HepG2 (cell line): ENCODE measurements at regions not wholly inside any gene's neighbourhood (a gene's known extent, or its start where the extent isn't known, plus 50 kb on each side); places are given as distances from the start of the nearest gene placed in this dataset.

Experiments used
- ATAC-seq: fragments of 200-7000 bp; cut with Tn5 transposase; 3 replicates; pipeline ENCODE4 v1.9.1; 2020; ENCODE audit warnings: mild to moderate bottlenecking, moderate library complexity
- BruUV-seq: library from RNA; stranded (reverse); fragments of 400-500 nt; replicated peaks from 2 replicates; lab custom pipeline; 2021; lab: Mats Ljungman, UMichigan
- CTCF ChIA-PET: fragments of 300-600 bp; formaldehyde crosslinking; extraction: SDS; loops from one replicate; lab custom pipeline; 2021; ENCODE audit warnings: low total read pairs, inconsistent platforms, low intra/inter-chr PET ratio; lab: Yijun Ruan, JAX
- POLR2A ChIA-PET: fragments of 350-600 bp; sonication (Branson Sonifier 250); formaldehyde crosslinking; loops from one replicate; lab custom pipeline; 2020; ENCODE audit warnings: antibody characterized with exemption, inconsistent platforms; lab: Yijun Ruan, JAX
- DNase-seq: peaks from one replicate; pipeline ENCODE4 v3.0.0-alpha.2; 2015; ENCODE audit warnings: low spot score
- FAIRE-seq: peaks from 3 replicates; lab custom pipeline; 2011; peaks lifted over from hg19 to GRCh38; lab: Jason Lieb, UNC
- H2AFZ ChIP-seq: one replicate; pipeline ENCODE4 v1.6.1; 2011; ENCODE audit warnings: low read length, inconsistent platforms
- H3K27ac ChIP-seq: fragments of 300-600 bp; 3 replicates; pipeline ENCODE4 v1.8.0; 2011; ENCODE audit warnings: mixed run types, mild to moderate bottlenecking, mixed read lengths, low read length, inconsistent platforms; ENCODE audit not compliant: insufficient read depth; ENCODE audit errors: extremely low read length
- H3K27me3 ChIP-seq, 2 experiments: fragments of 200-600 bp in 1 of 2; 2 replicates in 1 of 2; 3 replicates in 1 of 2; pipeline versions ENCODE4 v1.6.0 to v1.8.0; 2011; ENCODE audit warnings: low read length in 2 of 2, mild to moderate bottlenecking in 2 of 2, moderate library complexity in 2 of 2, inconsistent platforms in 1 of 2; ENCODE audit not compliant: insufficient read depth in 2 of 2, control insufficient read depth in 1 of 2
- H3K36me3 ChIP-seq, 2 experiments: fragments of 200-600 bp in 1 of 2; replicated peaks in 1 of 2; 2 replicates in 1 of 2; 3 replicates in 1 of 2; pipeline versions ENCODE4 v1.5.1 to v1.8.0; 2011; ENCODE audit warnings: low read length in 2 of 2, inconsistent platforms in 1 of 2; ENCODE audit not compliant: insufficient read depth in 2 of 2, control insufficient read depth in 1 of 2
- H3K4me1 ChIP-seq: 2 replicates; pipeline ENCODE4 v1.5.1; 2012; ENCODE audit warnings: low read length, inconsistent platforms; ENCODE audit not compliant: insufficient read depth
- H3K4me2 ChIP-seq: 2 replicates; pipeline ENCODE4 v1.6.0; 2011; ENCODE audit warnings: low read depth, low read length, inconsistent platforms
- H3K4me3 ChIP-seq, 3 experiments: fragments of 200-600 bp in 1 of 3; sonication (generic), shearing (Covaris generic) in 1 of 3; replicated peaks in 1 of 3; 2 replicates each; pipeline ENCODE4 v1.5.1; 2011 to 2016; ENCODE audit warnings: low read length in 3 of 3, inconsistent platforms in 2 of 3, low read depth in 2 of 3, mild to moderate bottlenecking in 2 of 3, control low read depth in 1 of 3, mixed read lengths in 1 of 3; ENCODE audit not compliant: insufficient read depth in 1 of 3
- H3K79me2 ChIP-seq: one replicate; pipeline ENCODE4 v1.6.1; 2011; ENCODE audit warnings: low read length, inconsistent platforms; ENCODE audit not compliant: insufficient read depth
- H3K9ac ChIP-seq: 2 replicates; pipeline ENCODE4 v1.6.0; 2011; ENCODE audit warnings: mild to moderate bottlenecking, low read depth, low read length, inconsistent platforms; ENCODE audit not compliant: insufficient read depth
- H3K9me3 ChIP-seq: 2 replicates; pipeline ENCODE4 v1.5.1; 2012; ENCODE audit warnings: mild to moderate bottlenecking, low read length
- H4K20me1 ChIP-seq: 2 replicates; pipeline ENCODE4 v1.6.0; 2011; ENCODE audit warnings: inconsistent platforms, mild to moderate bottlenecking, low read length, moderate library complexity; ENCODE audit not compliant: insufficient read depth
- FOXP4 ChIP-seq: sonication (generic); formaldehyde crosslinking; IDR thresholded peaks from 2 replicates; pipeline ENCODE4 v1.4.0; 2020; ENCODE audit warnings: missing genetic modification reagents
- ZBTB37 ChIP-seq: sonication (generic); formaldehyde crosslinking; IDR thresholded peaks from 2 replicates; pipeline ENCODE4 v1.4.0; 2020; ENCODE audit warnings: mild to moderate bottlenecking, missing genetic modification reagents
- ZNF138 ChIP-seq: sonication (generic); formaldehyde crosslinking; IDR thresholded peaks from 2 replicates; pipeline ENCODE4 v1.5.0; 2020; ENCODE audit warnings: mild to moderate bottlenecking, low read depth, missing genetic modification reagents
- ZNF207 ChIP-seq: fragments of 450-650 bp; IDR thresholded peaks from 2 replicates; pipeline ENCODE4 v1.6.1; 2016; ENCODE audit warnings: antibody characterized with exemption, borderline replicate concordance
- ZNF280D ChIP-seq: sonication (generic); formaldehyde crosslinking; IDR thresholded peaks from 2 replicates; pipeline ENCODE4 v1.5.1; 2020; ENCODE audit warnings: mild to moderate bottlenecking, missing genetic modification reagents
- ZNF3 ChIP-seq: IDR thresholded peaks from 2 replicates; pipeline ENCODE4 v1.7.0; 2017; ENCODE audit warnings: inconsistent platforms
- WGBS: methylation state at CpG from one replicate; pipeline ENCODE4 v1.1.6; 2017; ENCODE audit warnings: low lambda C conversion rate; 5-methylcytosine and 5-hydroxymethylcytosine counted together
- in situ Hi-C: cut with HindIII; loops from 2 replicates; pipeline ENCODE4 v1.10.0; 2017; ENCODE audit warnings: low pct_unique_long_range_greater_than_20kb; ENCODE audit not compliant: extremely low pct_ligation_motif_present
- intact Hi-C: fragments of 100-400 bp; cut with micrococcal nuclease; formaldehyde crosslinking; loops from one replicate; pipeline ENCODE4 v1.10.0; 2022; ENCODE audit not compliant: unreplicated experiment

GRCh38 chr10:2294739-2295138 is 557.4 kb upstream of the ADARB2 start (continued):
- no peak for TF ChIP-seq ZNF280D (CRISPR knock-in tag)
- TF ChIP-seq ZBTB37 = no peak

GRCh38 chr10:2284071-2284470 is 546.7 kb upstream of the ADARB2 start:
- no peak overlapping the region for H3K4me3 ChIP-seq
- no peak for DNase-seq
- H3K9me3 ChIP-seq = no peaks in the 10 kb centered on the region
- CTCF ChIA-PET = no interaction called here
- intact Hi-C loops (no loop called here), in situ Hi-C loops (no loop called here)
- BruUV-seq = no TSS peak
- H3K4me2 ChIP-seq = no peak overlapping the region
- WGBS = 8% methylated on average over 5 of the region's 12 CpGs
- H3K27ac ChIP-seq = no peak overlapping the region
- no peak overlapping the region for H2AFZ ChIP-seq
- TF ChIP-seq ZNF207 = no peak
- TF ChIP-seq ZNF138 = no peak
- no peak for TF ChIP-seq ZNF3 (CRISPR knock-in tag)
- TF ChIP-seq FOXP4 (CRISPR knock-in tag) = no peak
- H3K9ac ChIP-seq = no peak overlapping the region
- POLR2A ChIA-PET = no interaction called here
- FAIRE-seq = no peak
- H4K20me1 ChIP-seq = no peaks in the 10 kb centered on the region
- H3K36me3 ChIP-seq = no peaks in the 10 kb centered on the region
- no peak for ATAC-seq
- peaks cover 0 to 13% of the 10 kb centered on the region in 2 experiments; a peak in 2 of 5 replicates for H3K27me3 ChIP-seq
- no peaks in the 10 kb centered on the region for H3K79me2 ChIP-seq
- no peaks in the 10 kb centered on the region for H3K4me1 ChIP-seq
